Anterior cingulate cortex (tissue), 58 donors: ENCODE measurements at regions not wholly inside any gene's neighbourhood (a gene's known extent, or its start where the extent isn't known, plus 50 kb on each side); places are given as distances from the start of the nearest gene placed in this dataset.
"Not testable (repeated sequence)": the region's sequence is repeated elsewhere in the genome, so short reads cannot be mapped to it uniquely, and the experiment has no call there.

Experiments used
- DNase-seq, 58 donors: peaks; one replicate each; lab custom pipeline; 2025; lab: John Stamatoyannopoulos, UW

DNA sequence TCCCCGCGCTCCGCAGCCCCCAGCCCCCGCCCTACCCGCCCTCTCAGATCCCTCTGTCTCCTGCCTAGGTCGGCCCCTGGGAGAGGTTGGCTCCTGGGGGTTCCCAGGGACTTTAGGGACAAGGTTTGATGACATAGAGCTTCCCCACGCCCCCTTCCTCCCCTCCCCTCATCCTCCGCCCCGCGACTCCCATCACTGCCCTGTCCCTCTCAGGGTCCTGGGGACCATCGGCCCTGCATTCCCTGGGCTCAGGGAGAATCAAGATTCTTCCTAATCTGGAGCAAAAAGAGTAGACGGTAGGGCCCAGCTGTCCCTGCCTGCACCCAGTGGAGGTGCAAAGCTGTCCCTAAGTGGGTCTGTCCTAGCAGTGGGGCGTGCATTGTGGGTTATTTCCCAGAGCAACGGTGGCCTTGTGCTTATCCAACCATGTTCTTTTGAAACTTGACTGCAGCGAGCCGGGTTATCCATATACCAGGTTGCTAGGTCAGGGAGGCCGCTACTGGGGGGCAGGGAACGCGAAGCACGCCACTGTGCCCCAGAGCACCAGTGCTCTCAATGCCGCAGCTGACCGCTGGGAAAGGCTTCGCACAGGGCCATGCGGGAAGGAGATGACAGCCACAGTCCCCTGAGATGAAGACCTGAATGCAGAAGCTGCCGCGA, 124.4 kb upstream of the PRMT8 start:
- no peak for DNase-seq

DNA sequence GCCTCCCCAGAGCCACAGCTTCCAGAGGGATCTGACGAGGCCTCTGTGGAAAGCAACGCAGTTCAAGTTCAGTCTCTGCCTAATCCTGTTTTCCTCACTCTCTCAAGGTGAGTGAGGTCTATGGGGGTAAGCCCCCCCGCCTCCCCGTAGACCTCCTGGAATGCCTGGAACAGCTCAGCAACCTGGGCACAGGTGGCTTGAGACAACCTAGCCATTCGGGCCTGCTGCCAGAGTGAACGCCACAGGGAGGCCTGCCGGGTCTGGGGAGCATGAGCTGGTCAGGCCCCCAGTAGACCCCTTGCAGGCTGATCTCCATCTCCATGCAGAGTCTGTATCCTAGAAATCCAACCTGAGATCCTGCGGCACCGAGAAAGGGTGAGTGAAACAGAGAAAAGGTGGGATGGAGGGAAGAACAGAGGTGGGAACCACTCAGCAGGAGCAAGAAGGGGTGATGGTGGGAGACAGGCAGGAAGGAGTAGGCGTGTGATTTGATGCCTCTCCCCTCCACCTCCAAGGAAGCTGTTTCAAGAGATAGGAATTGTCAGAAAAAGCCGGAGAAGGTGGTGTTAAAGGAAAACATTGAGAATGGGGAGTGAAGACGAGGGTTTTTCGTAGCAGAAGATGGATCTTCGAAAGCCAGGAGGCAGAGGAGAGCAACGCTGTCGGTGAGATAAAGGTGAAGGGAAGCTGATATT, 123.1 kb upstream of the PRMT8 start:
- peak in 1 of 58 donors; percentile 15 for DNase-seq

DNA sequence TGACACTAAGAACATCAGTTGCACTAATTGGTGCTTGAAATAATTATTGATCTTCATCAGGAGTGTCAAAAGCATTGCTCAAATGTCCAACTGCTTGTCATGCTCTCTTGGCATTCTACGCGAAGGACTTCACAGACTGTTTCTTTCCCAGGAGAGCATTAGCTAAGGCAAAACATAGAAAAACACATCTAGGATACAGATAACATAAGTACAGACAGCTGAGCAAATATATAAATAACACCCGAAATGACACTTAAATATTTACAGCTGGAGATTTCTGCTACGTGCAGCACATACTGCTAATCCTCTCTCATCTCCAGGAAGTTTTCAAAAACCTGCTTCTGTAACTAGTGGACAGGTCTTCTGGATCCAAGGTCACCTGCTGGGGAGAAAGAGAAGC, 120.0 kb upstream of the PRMT8 start:
- no peak for DNase-seq

DNA sequence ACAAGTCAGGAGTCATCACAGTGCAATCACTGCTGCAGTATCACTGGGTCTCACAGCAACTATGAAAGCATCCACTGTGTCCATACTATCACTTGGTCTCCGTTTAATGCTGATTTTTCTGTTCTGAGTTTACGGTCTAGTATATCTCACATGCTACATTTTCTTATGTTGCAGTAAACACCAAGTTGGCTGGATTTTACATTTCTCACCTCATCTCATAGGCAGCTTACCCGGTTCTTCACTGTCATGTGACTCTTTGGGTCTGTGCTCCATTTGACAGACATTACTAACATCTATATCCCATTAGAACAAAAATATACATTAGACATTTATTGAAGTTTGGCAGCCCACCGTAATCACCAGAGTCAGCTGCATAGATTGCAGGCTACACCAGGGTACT, 115.7 kb upstream of the PRMT8 start:
- DNase-seq = no peak

DNA sequence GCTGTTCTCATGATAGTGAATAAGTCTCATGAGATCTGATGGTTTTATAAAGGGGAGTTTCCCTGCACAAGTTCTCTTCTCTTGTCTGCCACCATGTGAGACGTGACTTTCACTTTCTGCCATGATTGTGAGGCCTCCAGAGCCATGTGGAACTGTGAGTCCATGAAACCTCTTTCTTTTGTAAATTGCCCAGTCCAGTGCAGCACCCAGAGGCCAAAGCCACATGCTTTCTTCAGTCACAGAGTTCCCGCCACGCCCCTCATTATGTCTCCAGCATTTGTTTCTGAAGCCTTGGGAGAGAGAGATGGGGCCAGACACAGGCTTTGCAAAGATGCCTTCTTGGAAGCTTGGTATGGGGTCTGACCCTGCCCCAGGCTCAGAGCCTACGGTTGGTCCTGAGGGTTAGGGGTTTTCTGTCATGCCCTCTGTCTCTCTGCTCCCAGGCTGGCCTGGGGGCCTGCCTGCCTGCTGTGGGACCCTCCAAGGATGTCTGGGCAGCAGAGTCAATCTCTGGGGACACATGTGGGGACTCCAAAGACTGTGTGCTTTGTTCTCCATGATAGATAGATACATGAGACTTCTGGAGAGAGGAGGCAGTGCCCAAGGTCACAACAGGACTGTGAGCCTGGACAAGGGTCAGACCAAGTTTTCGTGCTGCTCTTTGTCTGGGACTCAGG, 114.1 kb upstream of the PRMT8 start:
- no peak for DNase-seq

DNA sequence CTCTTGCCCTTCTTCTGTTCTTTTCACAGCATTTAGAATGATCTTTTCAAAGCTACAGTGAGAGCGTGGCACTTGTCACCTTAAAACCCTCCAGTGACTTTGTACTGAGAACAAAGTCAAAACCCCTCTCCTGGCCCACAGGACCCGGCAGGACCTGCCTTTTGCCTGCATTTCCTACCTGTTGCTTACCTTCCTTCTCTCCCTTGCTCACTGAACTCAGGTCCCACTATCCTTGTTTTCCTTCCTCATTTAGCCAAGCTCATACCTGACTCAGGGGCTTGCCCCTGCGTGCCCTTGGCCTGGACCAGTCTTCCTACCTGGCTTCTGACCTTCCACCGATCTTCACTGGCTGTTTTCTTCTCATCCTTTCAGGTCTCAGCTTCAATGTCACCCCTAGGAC, 112.3 kb upstream of the PRMT8 start:
- DNase-seq = no peak

DNA sequence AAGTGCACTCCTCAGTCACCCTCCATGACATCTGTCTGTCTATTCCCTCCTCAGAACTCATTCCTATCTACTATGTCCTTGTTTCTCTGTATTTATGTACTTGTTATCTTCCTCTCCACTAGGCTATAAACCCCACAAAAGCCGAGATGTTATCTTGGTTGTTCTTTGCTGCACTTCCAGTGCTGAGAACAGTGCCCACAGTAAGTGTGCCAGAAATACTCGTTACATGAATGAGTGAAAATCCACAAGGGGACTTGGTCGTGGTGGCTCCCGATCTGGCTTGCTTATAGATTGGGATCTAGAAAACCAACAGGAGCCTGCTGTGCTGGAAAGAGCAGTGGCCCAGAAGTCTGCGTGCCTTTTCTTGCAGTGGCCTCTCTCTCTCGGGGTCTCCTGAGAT, 111.9 kb upstream of the PRMT8 start:
- DNase-seq = no peak

DNA sequence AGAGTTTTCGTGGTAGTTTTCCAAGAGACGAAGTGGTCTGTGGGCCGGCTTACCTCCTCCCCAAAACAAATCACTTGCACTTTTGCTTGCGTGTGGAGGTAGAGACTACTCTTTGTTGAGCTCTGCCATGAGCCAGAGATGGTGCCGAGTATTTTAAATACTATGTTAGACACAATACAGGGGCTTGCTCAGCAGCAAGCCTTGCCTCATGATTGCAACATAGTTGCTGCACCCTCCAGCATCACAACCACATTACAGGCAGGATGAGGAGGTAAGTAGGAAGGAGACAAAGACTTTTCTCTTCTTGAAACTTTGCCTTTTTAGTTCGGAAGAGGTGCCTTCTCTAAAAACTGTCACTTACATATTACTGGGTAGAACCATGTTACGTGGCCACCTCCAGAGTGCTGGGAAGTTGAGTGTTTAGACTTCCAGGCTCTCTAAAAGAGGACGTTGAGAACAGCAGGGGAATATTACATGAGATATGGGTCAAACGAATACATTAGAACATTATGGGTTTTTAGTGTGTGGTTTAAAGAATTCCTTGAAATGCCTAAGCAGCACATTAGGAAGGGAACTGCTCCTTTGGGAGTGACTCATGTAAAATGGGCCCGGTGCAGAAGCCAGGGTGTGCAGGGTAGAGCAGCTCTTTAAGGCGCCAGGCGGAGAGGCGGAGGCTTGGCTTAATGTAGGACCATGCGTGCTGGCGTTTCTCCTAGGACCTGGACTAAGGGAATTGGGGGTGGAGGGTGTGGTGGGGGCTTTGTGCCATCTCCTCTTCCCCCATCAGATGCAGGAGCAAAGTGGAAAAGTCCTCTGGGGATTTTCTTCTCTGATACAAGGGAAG, 110.6 kb upstream of the PRMT8 start:
- no peak for DNase-seq

DNA sequence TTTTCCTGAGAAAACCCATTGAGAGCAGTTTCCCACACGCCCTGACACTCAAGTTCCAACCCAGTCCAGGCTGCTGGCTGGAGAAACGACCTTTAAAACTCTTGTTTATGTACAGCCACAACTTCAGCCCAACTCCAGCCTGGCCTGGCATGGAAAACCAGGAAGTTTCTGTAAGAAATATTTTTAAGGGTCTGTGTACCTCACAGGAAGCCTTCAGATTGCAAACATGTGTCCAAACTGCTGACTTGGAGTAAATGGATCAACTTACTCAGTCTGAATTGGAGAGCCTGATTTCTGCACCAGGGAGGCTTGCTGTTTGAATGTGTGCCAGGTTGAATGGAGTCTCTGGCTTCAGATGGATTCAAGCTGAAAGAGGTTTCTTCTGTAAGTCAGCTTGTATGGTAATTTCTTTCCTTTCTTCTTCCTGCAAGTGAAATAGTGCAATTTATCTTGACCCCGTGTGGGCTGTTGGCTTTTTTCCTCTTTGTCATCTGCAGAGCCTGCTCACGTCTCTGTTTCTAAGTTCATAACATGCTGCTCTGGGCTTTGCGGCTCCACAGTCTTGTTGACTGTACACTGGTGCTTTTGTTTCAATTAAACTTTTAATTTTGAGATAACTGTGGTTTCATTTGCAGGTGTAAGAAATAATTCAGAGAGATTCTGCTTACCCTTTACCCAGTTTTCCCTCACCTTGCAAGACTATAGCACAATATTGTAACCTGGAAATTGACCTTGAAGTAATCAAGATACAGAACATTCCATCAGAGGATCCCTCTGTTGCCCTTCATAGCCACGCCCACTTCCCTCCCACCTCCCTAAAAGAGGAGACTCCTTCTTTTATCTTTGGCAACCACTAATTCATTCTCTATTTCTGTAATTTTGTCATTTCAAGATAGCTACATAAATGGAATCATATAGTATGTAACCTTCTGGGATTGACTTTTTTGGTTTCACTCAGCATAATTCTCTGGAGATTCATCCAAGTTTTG, 109.7 kb upstream of the PRMT8 start:
- DNase-seq = no peak

DNA sequence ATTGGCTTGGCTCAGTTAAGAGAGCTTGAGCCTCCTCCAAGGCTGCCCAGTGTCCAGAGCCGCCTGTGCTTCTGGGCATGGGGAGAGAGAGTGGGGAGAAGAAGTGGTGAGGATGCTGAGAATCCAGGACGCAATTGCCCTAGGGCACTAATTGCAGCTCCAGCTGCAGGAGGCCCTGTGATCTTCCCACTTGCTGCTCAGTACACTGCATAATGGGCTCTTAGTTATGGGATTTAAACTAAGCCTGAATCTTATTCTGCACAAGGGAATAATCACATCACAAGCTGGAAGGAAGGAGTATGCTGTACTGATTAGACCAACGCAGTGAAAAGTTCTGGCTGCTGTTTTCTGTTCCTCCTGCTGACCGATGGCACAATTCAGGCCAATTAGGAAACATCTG, 101.0 kb upstream of the PRMT8 start:
- DNase-seq = no peak

DNA sequence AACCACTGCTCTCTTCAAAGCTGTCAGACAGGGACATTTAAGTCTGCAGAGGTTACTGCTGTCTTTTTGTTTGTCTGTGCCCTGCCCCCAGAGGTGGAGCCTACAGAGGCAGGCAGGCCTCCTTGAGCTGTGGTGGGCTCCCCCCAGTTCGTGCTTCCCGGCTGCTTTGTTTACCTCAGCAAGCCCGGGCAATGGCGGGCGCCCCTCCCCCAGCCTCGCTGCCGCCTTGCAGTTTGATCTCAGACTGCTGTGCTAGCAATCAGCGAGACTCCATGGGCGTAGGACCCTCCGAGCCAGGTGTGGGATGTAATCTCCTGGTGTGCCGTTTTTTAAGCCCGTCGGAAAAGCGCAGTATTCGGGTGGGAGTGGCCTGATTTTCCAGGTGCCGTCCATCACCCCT, 93.4 kb upstream of the PRMT8 start:
- DNase-seq = not testable (repeated sequence)

DNA sequence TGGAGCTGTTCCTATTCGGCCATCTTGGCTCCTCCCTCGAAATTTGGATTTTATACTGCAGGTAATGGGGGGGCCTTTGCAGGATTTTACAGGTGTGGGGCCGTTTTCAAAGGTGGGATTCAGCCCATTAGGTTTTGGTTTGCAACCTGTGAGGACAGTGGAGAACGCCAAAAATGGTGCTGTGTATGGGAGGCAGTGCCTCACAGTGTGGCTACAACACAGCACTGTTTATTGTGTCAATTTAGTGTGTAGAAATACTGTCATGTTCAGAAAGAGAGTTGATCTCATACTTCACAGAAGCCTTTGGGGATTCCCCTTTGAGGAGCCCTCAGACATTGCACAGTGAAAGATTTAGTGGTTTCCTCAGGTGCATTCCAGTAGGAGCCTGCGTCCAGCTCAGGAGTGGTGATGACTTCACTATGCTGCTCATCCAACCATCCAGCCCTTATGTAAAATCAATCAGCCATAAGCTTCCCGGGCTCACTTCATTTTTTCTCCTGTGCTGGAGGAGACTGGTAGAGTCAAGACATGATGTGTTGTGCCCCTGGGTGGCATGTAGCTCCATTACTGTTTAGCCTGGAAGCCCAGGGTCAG, 92.7 kb upstream of the PRMT8 start:
- no peak for DNase-seq

DNA sequence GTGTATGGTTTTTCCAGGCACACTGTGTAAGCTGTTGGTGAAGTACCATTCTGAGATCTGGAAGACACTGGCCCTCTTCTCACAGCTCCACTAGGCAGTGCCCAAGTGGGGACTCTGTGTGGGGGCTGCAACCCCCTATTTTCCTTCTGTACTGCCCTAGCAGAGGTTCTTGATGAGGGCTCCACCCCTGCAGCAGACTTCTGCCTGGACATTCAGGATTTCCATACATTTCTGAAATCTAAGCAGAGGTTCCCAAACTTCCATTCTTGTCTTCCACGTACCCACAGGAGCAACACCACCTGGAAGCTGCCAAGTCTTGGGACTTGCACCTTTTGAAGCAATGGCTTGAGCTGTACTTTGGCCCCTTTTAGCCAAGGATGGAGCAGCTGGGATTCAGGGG, 85.2 kb upstream of the PRMT8 start:
- DNase-seq = no peak

DNA sequence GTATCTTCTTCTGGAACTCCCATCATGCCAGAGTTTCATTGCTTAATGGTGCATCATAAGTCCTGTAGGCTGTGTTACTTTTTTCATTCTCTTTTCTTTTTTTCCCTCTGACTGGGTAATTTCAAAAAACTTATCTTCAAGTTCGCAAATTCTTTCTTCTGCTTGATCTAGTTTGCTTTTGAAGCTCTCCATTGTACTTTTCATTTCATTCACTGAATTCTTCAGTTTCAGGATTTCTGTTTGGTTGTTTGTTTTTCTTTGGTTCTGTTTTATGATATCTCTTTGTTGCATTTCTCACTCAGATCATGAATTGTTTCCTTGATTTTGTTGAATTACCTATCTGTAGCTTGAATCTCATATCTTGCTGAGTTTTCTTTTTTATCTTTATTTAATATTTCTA, 83.3 kb upstream of the PRMT8 start:
- DNase-seq = no peak

DNA sequence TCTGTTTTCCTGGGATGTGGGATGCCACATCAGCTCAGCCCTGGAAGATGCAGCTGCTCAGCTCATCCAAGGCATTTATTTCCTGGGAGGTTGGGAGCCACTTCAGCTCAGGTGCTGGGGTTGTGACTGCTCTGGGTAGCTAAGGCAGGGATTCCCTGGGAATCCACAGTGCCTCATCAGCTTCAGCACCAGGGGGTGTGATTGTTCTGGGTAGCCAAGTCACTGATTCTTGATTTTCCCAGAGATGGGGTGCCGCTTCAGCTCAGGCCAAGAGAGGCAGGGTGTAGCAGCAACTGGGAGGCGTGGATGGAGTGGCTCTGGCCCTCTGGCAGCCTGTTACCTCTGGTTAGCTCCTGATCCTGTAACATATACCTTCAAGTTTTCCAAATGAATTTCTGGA, 81.3 kb upstream of the PRMT8 start:
- DNase-seq = no peak

DNA sequence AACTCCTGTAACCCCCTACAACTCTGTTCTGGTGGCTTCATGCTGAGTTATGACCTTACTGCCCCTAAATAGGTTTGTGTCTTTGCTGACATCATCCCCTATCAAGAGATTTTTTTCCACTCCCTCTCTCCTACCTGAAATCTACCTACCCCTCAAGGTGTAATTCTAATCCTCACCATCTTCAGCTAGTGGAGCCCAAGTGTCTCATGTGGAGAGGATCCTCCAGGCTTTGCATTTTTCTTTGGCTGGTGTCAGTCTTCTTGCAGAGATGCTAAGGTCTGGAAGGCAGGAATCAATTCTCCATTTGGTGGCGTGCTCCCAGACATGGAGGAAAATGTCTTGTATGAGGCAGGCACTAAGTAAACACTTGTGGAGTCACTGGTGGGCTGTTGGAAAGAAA, 74.8 kb upstream of the PRMT8 start:
- DNase-seq = no peak

DNA sequence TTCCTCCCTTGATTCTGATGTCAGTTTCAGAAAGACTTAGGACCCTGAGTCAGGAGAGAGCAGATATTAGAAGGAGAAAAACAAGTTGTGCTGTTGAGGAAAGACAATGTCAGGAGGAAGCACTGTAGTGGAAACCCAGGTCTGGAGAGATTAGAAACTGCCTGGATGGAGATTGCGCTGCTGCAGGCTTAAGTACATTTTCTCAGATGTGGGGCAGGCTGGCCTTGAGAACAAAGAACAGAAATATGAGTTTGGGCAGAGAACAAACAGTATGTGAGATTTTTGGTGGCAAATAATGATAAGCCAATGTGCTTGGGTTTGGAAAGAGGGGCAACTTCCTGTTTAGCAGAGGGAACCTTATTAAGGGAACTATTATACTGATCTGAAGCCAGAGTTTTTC, 74.3 kb upstream of the PRMT8 start:
- DNase-seq = no peak

DNA sequence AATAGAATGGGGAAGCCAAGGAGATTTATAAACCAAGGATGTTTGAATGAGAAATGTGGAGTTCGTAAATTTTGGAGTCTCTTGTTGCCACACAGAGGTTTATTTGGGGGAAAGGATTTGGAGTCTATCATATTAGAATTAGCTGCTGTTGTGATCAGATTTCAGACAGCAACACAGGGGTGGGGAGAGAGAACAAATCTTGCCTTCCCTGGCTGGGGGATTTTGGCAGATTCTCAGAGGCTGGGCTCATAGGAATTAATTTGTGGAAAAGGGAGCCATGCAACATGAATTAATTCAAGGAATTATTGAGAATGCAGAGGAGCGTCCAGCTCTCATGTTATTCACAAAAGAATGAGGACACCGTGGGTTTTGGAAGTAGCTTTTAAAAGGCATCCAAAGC, 73.9 kb upstream of the PRMT8 start:
- DNase-seq = no peak

DNA sequence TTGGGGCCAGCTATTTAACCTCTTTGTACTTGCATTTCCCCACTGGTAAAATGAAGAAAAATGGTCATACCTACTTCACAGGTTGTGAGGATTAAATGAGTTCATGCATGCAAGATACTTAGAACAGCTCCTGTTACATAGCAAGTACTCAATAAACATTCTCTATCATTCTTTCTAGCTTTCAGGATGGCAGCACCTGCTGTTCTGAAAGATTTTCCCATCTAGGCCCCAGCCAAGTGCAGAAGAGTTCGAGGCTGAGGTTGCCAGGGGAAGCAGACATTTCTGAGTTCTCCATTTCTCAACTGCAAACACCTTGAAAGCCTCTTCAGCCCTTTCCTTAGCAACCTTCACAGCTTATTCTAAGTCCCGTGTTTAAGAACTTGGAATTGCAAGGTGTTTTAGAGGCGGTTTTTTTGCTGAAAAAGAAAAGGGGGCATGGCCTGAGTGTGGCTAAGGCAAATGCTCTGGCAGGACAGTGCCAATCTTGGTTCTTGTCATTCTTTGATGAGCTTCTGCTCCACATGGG, 73.0 kb upstream of the PRMT8 start:
- no peak for DNase-seq
